SU-DHL-6 (cell line): ENCODE measurements at regions not wholly inside any gene's neighbourhood (a gene's known extent, or its start where the extent isn't known, plus 50 kb on each side); places are given as distances from the start of the nearest gene placed in this dataset.

Experiments used
- CTCF ChIP-seq: fragments of 200-600 bp; sonication (generic); IDR thresholded peaks from one replicate; pipeline ENCODE4 v1.5.1; 2017; ENCODE audit warnings: antibody characterized with exemption, mild to moderate bottlenecking, low read length, moderate library complexity; ENCODE audit not compliant: insufficient read depth, poor library complexity, severe bottlenecking
- EZH2phosphoT487 ChIP-seq: fragments of 200-600 bp; sonication (generic), shearing (Covaris generic); conservative IDR thresholded peaks from 2 replicates; pipeline ENCODE4 v1.6.1; 2018; ENCODE audit warnings: mild to moderate bottlenecking, antibody characterized with exemption, low read length, moderate library complexity, mixed read lengths

GRCh38 chr9:99362321-99362720, 140.2 kb downstream of the SEC61B start:
- TF ChIP-seq CTCF (no peak), EZH2phosphoT487 (no peak)
